H7 (cell line): ENCODE measurements at regions not wholly inside any gene's neighbourhood (a gene's known extent, or its start where the extent isn't known, plus 50 kb on each side); places are given as distances from the start of the nearest gene placed in this dataset.

Source experiments
- DNase-seq: peaks from one replicate; pipeline ENCODE4 v3.0.0; 2012
- H3K27me3 ChIP-seq: 2 replicates; pipeline ENCODE4 v1.6.0; 2011; ENCODE audit warnings: mild to moderate bottlenecking, low read length; ENCODE audit not compliant: control insufficient read depth, insufficient read depth
- H3K36me3 ChIP-seq: replicated peaks from 2 replicates; pipeline ENCODE4 v1.5.1; 2011; ENCODE audit warnings: low read length; ENCODE audit not compliant: control insufficient read depth, insufficient read depth
- H3K4me3 ChIP-seq: 2 replicates; pipeline ENCODE4 v1.5.1; 2011; ENCODE audit warnings: low read depth, mild to moderate bottlenecking, control low read depth, low read length, moderate library complexity; ENCODE audit not compliant: insufficient read depth

DNA sequence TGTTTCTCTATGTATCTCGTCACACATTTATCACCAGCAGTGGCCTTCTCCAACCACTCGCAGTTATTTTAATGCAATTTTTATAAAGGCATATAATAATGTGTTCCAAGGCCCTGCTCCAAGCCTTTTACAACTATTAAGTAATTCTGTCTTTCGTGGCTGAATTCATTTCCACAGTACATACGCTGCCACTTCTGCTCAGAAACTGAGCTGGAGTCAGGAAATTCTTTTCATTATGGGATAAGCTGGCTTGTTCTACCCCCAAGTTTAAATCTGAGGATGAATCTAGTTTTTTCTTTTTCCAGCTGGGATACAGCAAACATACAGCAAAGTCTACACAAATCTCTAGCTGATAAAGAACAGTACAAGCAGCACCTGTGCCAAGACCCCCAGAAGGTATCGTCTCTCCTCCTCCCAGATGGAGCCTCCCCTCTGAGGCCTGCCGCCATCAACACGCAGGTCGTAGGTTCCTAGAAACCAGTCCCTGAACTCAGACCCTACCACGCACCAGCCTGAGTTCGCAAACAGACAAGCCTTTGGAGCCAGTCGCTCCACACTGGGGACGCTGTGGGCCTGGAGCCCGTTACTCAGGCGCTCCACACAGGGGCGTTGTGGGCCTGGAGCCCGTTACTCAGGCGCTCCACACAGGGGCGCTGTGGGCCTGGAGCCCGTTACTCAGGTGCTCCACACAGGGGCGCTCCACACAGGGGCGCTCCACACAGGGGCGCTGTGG is 263.5 kb downstream of the THBS2 start:
- H3K27me3 ChIP-seq: no peaks in the 10 kb centered on the region
- DNase-seq: no peak
- H3K36me3 ChIP-seq: no peaks in the 10 kb centered on the region
- H3K4me3 ChIP-seq: no peak overlapping the region

DNA sequence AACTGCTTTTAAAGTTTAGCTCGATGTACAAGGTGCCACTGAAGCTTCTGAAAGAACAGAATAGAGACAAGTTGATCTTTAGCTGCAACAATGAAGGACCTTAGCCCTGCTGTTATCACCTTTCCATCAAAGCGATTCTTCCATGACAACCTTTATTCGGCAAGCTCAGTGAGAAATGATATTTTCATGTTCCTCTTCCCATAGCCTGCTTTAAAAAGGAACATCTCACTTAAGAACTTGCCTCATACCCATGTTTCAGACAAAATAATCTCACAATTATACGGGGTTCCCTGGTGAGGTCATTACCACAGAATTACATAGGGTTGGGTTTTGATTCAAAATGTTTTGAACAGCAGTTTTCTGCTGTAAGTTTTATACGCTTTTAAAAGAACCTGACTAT is 264.2 kb downstream of the THBS2 start:
- no peaks in the 10 kb centered on the region for H3K27me3 ChIP-seq
- DNase-seq: no peak
- no peaks in the 10 kb centered on the region for H3K36me3 ChIP-seq
- no peak overlapping the region for H3K4me3 ChIP-seq

DNA sequence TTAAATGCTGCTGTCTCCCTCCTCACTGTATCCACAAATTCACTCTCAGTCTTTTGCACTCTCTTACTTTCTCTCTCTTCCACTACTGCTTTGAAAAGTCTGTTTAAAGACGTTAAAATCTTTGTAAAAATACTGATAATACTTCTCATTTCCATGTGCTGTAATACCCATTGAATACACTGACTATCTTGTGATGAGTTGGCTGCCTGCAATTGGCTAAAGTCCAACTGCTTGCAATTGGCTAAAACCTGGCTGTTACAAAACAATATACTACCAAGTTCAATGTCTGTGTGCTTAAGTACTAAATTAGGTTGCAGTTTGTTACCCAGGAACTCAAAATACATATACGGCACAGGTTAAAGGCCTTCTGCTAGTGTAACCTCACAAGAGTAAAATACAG is 264.8 kb downstream of the THBS2 start:
- no peaks in the 10 kb centered on the region for H3K36me3 ChIP-seq
- no peaks in the 10 kb centered on the region for H3K27me3 ChIP-seq
- no peak for DNase-seq
- H3K4me3 ChIP-seq: no peak overlapping the region

DNA sequence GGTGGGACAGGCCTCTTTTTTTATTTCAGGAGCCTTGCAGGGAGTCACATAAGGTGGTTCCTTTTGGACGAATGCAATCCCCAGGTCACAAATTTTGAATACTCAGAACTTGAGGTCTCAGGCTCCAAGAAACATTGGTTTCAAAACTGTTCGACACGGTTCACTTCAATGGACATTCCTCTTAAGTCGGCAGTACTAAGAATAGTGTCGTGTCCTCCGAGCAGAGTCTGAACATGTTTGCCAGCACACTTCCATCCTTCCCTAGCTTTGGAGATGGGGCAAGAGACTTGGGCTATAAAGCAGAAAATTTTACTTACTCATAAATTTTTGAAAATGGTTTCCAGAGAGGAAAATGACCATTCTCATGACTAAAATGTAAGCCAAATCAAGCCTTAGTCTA is 265.4 kb downstream of the THBS2 start:
- Histone ChIP-seq H3K27me3 (no peaks in the 10 kb centered on the region), H3K36me3 (no peaks in the 10 kb centered on the region), H3K4me3 (no peak overlapping the region)
- no peak for DNase-seq

DNA sequence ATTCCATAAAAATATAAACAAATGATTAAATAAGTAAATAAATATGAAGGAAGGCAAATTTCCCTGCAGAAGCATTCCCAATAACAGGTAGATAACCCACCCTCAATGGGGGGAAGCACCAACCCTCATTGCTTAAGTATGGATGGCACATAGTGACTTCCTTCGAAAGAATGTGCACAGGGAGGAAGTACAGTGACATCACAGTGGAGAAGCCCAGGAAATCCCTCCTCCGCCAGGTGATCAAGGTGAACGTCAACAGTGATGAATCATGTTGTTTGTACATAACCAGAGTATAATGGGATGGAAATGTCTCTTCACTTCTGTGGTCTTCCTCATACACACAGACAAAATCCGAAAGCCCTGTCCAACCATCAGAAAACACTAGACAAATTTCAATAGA is 267.9 kb downstream of the THBS2 start:
- DNase-seq: no peak
- no peaks in the 10 kb centered on the region for H3K36me3 ChIP-seq

DNA sequence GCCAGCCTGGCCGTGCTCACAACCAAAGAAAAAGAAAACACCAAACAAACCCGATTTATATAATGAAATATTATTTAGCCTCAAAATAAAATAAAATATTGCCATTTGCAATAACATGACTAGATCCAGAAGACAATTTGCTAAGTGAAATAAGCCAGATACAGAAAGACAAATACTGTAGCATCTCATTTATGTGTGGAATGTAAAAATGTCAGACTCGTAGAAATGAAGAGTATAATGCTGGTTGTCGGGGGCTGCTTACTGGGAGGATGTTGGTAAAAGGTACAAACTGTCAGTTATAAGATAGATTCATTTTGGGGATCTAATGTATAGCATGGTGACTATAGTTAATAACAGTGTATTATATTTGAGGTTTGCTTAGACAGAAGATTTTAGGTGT is 269.7 kb downstream of the THBS2 start:
- Histone ChIP-seq H3K27me3 (no peaks in the 10 kb centered on the region), H3K4me3 (no peak overlapping the region), H3K36me3 (no peaks in the 10 kb centered on the region)
- DNase-seq: no peak

More for the DNA sequence above, 267.9 kb downstream of the THBS2 start:
- H3K4me3 ChIP-seq: no peak overlapping the region
- no peaks in the 10 kb centered on the region for H3K27me3 ChIP-seq

DNA sequence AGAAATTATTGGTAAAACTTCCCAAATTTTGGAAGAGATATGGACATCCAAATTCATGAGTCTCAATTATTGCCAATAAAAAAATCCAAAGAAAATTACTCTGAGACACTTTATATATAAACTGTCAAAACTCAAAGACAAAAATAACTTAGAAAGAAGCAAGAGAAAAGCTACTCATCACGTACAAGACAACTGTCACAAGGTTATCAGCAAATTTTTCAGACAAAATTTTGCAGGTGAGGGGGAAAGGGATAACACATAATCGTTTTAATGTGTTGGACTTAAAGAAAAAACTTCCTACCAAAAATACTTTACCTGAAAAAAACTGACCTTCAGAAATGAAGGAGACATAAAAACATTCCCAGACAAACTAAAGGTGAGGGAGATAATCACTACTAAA is 272.5 kb downstream of the THBS2 start:
- DNase-seq: no peak
- H3K4me3 ChIP-seq: no peak overlapping the region
- no peaks in the 10 kb centered on the region for H3K36me3 ChIP-seq
- H3K27me3 ChIP-seq: no peaks in the 10 kb centered on the region

DNA sequence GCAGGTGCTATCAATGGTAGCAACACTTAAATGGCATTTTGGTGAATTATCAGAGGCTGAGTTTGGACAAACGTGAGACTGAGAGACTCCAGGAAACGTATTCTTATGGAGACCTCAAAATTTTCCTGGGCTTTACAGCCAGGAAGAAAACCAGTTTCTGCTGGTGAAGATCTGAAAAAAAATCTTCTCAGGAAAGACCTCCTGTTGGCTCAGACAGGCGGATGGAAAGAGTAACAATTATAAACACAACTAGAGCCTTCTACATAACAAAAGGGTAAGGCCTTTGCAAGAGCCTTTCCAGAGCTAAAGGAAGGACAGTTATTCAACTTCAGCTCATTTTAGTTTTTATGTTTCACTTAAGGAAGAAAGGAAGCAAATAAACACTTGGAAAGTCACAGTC is 274.4 kb downstream of the THBS2 start:
- no peaks in the 10 kb centered on the region for H3K27me3 ChIP-seq
- no peak for DNase-seq
- H3K36me3 ChIP-seq: no peaks in the 10 kb centered on the region
- H3K4me3 ChIP-seq: no peak overlapping the region

DNA sequence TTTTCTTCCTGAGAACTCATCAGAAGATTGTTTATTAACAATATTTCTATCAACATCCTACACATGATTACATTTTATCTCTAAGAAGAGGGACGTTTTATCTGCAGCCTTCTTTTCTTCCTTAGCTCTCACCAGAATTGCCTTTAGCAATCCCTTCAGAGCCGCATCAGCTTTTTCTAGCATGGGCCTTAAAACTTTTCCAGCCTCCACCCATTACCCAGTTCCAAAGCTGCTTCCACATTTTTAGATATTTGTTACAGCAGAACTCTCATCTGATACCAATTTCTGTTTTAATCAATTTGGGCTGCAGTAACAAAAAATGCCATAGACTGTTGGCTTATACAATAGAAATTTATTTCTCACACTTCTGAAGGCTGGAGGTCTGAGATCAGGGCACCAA is 281.5 kb downstream of the THBS2 start:
- Histone ChIP-seq H3K27me3 (no peaks in the 10 kb centered on the region), H3K36me3 (no peaks in the 10 kb centered on the region), H3K4me3 (no peak overlapping the region)
- DNase-seq: no peak

DNA sequence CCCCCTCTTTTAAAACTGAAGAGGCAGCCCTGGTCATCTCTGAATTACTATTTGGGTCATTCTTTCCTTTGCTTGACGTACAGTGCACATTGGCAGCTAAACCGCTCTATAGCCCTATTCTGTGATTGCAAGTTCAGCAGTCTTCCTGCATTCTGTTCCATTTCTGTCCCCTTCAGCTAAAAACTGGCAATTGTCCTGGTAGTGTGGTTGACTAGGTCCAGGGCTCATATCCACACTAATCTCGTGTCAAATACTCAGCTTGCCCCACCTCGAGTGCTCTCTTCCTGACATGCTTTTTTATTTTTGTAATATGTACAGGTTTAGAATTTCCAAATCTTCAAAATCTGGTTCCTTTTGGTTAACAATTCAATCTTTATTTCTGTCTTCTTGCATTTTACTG is 282.1 kb downstream of the THBS2 start:
- no peak for DNase-seq
- Histone ChIP-seq H3K36me3 (no peaks in the 10 kb centered on the region), H3K4me3 (no peak overlapping the region), H3K27me3 (no peaks in the 10 kb centered on the region)

DNA sequence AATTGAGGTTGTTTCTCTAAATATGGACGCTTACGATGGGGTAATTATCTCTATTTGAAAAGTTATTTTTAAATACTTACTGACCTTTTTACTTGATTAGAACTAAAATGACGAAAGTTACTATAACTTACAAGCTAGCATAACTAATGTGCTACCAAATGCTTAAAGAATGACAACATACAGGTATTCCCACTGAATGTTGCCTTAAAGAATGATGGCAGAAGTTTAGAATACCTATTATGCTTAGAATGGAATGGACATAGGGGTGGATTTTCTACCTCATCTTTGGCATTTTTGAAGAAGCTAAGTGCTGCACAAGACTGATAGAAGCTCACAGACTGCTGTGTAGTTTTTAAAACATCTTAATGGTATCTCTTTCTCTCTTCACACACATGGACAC is 284.8 kb downstream of the THBS2 start:
- Histone ChIP-seq H3K36me3 (no peaks in the 10 kb centered on the region), H3K4me3 (no peak overlapping the region), H3K27me3 (no peaks in the 10 kb centered on the region)
- no peak for DNase-seq

DNA sequence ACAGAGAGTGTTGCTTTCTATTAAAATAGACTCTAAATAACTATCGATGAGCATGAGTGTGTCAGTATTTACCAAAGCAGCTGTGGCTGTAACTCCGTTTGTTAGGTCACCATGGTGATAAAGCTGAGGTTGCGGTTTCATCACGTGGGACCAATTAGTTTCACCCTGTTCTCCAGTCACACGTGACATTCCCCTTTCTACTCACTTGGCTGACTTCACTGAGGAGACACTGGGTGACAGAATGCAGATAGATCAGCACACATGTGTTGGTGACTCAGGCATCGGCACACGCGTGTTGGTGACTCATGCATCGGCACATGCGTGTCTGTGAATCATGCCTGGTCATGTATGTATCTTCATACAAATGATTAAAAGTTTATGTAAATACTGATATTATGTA is 285.4 kb downstream of the THBS2 start:
- DNase-seq: no peak
- Histone ChIP-seq H3K36me3 (no peaks in the 10 kb centered on the region), H3K27me3 (no peaks in the 10 kb centered on the region), H3K4me3 (no peak overlapping the region)

DNA sequence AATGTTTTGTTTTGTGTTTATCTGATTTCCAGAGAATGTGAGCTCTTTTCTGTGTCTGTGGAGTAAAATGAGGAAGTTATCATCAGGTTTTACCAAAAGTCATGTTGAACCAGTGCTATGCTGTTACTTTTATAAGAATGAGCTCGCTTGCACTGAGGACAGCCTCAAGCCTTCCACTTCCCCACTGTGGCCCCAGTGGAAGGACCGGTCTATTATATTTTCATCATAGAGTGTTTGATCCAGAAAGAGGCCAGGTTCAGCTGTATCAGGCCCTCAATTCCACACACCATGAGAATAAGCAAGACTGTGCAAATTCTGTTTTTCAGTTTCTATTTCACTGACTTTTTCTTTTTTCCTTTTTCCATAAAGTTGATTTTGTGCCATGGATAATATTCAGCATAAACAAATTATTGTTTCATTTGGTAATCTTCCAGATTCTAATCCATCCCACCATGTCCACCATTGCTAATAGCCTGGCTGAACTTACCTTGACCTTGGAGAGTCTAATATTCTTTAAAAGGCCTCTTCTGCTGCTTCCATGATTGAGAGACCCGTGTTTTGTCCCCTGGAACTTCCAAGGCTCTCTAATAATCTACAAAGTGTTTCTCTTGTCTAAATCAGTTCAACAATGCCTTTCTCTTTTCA is 286.2 kb downstream of the THBS2 start:
- no peaks in the 10 kb centered on the region for H3K36me3 ChIP-seq
- no peak overlapping the region for H3K4me3 ChIP-seq
- no peaks in the 10 kb centered on the region for H3K27me3 ChIP-seq
- DNase-seq: no peak

DNA sequence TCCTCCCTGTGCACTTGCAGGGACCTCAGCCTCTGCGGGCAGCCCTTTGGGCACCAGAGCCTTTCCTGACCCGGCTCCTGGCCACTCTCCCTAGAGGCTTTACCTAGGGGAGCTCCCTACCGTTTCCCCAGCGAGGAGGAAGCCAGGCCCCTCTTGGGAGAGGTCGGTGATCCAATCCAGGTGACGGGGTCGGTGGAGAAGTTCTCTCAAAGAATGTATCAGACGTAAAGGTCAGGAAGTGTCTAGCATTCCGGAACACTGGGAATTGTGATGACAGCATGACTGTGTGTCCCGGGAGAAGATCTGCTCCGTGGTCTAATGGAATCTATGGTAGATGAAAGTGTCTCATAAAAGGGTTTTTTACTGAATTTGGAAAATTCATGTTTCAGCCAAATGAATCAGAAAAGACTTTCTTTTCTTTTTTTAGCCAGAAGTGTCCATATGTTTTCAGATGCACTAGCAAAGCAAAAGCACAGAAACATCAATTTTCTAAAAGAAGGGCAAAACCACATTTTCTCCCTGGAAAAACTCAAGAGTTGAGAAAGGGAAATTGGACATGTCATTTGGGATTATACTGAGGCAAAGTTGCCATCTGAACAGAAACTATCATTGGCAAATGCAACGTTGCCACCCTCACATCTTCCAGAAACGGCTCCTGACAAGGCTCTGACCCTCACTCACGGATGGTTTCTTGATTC is 289.4 kb downstream of the THBS2 start:
- DNase-seq: no peak
- Histone ChIP-seq H3K27me3 (no peaks in the 10 kb centered on the region), H3K36me3 (no peaks in the 10 kb centered on the region), H3K4me3 (no peak overlapping the region)

DNA sequence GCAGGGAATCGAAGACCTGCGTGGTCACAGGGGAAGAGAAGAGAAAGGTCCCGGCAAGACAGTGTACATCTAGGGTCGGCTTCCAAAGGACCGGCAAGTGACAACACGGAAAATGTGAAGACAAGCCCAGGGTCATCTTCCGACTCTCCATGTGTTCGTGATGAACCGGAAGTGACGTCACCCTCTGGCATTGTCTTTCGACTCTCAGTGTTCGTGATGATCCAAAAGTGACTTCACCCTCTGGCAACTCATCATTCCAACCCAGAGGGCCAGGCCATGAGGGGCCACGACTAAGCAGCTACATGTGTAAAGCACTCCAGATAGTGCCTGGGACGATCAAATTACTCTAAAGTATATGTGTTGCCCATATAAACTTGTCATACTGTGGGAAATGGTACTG is 290.8 kb downstream of the THBS2 start:
- no peak for DNase-seq
- no peak overlapping the region for H3K4me3 ChIP-seq
- no peaks in the 10 kb centered on the region for H3K27me3 ChIP-seq
- no peaks in the 10 kb centered on the region for H3K36me3 ChIP-seq
